ENCODE measurements at regions not wholly inside any gene's neighbourhood (a gene's known extent, or its start where the extent isn't known, plus 50 kb on each side); places are given as distances from the start of the nearest gene placed in this dataset.

DNA sequence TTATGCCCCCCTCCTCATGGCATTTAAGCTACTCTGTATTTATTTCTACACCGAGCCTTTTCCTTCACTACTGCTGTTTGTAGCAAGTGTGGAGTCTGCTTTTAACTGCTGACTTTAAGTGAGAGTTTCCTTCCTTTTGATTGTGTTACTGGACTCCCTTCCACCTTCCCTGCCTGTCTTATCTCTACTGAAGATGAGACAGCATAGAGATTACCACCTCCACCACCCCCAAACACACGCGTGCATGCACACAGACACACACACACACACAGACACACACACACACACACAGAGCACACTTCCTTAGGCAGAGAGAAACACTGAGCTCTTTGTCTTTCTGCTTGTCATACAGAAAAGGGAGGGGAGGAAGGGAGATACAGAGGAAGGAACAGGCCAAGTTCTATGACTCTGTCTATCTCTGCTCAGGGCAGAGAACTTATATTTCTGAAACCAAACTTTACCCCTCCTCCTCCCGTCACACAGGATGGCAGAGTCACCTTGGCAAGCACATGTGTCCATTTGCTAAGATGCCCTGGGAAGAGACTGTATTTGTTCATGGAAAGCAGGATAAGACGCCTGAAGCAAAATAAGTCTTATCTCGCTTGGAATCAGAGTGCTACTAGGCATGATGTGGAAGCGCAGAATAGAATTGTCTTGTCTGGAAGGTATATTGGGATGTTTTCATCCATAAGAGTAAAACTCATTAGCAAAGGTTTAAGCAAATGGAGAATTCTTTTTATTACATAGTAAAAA is 81.8 kb upstream of the CAV2 start:
- DNase-seq (ENCODE audit: low read depth in 2 of 2) = no peak

- no peak for DNase-seq (ENCODE audit: low read depth in 2 of 2)
These were observed 81.0 kb upstream of the CAV2 start for GRCh38 chr7:116418524-116418923.

GRCh38 chr7:116420003-116420402 is 79.5 kb upstream of the CAV2 start:
- DNase-seq (ENCODE audit: low read depth in 2 of 2) = no peak

DNA sequence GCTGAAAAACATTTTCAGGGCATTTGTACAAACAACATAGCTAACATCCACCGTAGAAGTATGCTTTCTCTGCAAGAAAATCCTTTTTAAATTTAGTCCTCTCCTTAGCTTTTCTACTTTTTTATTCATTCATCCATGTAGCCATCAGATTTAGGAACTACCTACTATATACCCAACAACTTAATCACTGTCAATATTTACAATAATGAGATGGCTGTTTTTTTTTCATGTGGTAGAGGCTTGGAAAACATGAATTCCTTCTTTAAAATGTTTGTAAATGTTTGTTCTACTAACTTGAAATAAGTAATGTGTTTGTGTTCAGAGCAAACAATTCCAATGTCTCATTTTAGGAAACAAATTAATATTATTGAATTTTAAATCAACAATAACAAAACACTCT is 78.2 kb upstream of the CAV2 start:
- DNase-seq (ENCODE audit: low read depth in 2 of 2) = no peak

GRCh38 chr7:116422683-116423082 is 76.9 kb upstream of the CAV2 start:
- DNase-seq (ENCODE audit: low read depth in 2 of 2) = no peak

- no peak for DNase-seq (ENCODE audit: low read depth in 2 of 2)
These were observed 76.0 kb upstream of the CAV2 start for GRCh38 chr7:116423499-116423898.

DNA sequence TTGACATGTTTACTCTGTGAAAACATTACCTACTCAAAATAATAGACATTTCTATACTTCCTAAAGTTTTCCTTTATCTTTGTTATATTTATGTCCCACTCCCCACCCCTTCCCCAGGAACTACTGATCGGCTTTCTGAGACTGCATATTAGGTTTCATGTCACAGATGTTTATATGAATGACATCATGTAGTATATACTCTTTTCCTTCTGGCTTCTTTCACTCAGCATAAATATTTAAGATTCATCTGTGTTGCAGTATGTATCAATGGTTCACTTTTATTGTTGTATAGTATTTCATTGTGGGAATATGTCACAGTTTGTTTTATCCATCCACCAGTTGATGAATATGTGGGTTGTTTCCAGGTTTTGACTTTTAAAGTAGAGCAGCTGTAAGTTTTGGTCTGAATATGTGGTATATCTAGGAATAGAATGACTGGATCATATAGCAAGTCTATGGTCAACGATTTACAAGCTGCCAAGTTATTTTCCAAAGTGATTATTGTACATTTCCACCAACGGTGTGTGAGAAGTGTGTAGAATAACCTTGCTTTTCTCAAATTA is 73.8 kb upstream of the CAV2 start:
- DNase-seq (ENCODE audit: low read depth in 2 of 2) = no peak

GRCh38 chr7:116426428-116427156 is 72.9 kb upstream of the CAV2 start:
- DNase-seq (ENCODE audit: low read depth in 2 of 2) = no peak

- no peak for DNase-seq (ENCODE audit: low read depth in 2 of 2)
These were observed 69.4 kb upstream of the CAV2 start for GRCh38 chr7:116429986-116430619.

DNA sequence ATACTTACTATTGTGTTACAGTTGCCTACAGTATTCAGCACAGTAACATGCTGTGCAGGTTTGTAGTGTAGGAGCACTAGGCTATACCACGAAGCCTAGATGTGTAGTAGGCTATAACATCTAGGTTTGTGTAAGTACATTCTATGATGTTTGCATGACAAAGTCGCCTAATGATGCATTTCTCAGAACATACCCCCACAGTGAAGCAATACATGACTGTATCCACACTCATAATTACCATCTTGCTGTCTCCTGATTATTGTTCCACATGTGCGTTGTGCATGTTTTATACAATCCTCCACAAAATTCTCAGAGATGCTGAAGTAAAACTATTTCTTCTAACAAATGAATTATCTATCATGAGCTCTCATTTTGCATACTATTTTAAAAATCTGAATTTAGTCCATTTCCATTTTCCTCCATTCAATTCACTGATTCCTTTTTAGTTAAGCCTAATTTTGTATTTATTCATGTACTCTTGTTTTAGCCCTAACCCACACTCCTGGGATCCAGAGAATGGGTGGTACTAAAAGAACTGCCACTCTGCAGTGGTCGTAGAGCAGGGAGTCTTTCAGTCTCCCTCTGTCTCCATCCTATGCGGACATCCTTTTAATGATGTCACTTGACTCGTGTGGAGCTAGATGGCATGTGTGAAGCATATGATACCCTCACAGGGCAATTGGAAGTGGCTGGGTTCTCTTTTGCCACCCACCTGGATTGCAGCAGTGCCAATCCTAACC is 67.6 kb upstream of the CAV2 start:
- no peak for DNase-seq (ENCODE audit: low read depth in 2 of 2)

- DNase-seq (ENCODE audit: low read depth in 2 of 2) = no peak
These were observed 67.0 kb upstream of the CAV2 start for GRCh38 chr7:116432527-116432916.

GRCh38 chr7:116433246-116433645 is 66.3 kb upstream of the CAV2 start:
- DNase-seq (ENCODE audit: low read depth in 2 of 2) = no peak

- no peak for DNase-seq (ENCODE audit: low read depth in 2 of 2)
These were observed 64.7 kb upstream of the CAV2 start for GRCh38 chr7:116434820-116435341.

- DNase-seq (ENCODE audit: low read depth in 2 of 2) = no peak
These were observed 63.2 kb upstream of the CAV2 start for GRCh38 chr7:116436305-116436826.

GRCh38 chr7:116438267-116438666 is 61.3 kb upstream of the CAV2 start:
- DNase-seq (ENCODE audit: low read depth in 2 of 2) = no peak

- no peak for DNase-seq (ENCODE audit: low read depth in 2 of 2)
These were observed 60.5 kb upstream of the CAV2 start for GRCh38 chr7:116439005-116439404.

- no peak for DNase-seq (ENCODE audit: low read depth in 2 of 2)
These were observed 59.5 kb upstream of the CAV2 start for GRCh38 chr7:116439841-116440549.

DNA sequence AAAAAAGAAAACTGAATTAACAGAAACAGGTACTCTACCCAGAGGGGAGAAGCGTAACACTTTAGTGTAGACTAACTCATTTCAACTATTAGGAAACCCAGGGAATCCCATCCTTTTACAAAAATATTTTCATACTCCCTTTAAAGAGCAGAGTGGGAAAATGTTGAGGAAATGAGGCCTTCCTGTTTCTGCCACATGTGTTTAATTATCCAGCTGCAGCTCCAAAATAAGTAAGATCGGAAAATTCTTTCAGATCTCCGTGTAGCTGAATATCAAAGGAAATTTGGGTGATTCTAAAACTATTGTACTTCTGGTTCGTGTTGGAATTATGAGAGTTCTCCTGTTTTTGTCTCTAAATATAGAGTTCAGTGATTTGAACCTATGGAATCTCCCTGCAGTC is 58.0 kb upstream of the CAV2 start:
- DNase-seq (ENCODE audit: low read depth in 2 of 2) = no peak

DNA sequence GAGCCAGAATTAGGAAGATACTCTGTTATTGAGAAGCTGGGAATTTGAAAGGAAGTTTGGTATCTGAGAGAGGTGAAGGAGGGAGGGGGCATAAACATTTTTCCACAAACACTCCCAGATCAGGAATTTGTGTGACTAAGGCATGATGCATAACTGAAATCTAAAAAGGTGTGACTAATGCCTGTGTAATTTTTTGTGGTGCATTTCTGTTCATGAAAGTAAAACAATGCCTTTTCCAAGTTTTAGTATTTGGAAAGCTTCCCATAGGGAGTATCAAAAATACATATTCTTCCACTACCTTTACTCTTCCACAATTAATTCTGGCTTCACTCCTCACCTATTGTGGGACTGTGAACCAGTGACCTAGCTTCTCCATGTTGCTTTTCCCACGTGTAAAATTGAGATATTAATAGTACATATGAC is 56.4 kb upstream of the CAV2 start:
- DNase-seq (ENCODE audit: low read depth in 2 of 2) = no peak

DNA sequence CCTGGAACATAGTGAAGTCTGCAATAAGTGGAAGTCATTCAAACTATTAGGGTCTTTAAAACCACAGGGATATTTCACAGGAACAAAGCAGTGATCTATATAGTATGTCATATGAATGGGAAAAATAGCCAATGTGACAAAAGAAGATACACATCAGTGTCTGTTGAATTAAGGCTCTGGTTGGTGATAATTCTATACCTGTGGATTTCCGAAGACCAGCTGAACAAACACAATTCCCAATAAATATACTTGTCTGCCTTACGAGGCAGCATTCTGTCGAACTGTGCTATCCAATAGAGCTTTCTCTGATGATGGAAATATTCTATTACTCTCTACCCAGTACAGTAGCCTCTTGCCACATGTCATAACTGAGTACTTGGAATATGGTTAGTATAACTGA is 55.9 kb upstream of the CAV2 start:
- DNase-seq (ENCODE audit: low read depth in 2 of 2) = no peak

Measured in stimulated activated CD4-positive, alpha-beta T cell treated with anti-CD3 and anti-CD28 coated beads, Interleukin-4, amount 100 ng/mL, for 48 hours (primary cell).